ENCODE measurements at regions not wholly inside any gene's neighbourhood (a gene's known extent, or its start where the extent isn't known, plus 50 kb on each side); places are given as distances from the start of the nearest gene placed in this dataset.

DNA sequence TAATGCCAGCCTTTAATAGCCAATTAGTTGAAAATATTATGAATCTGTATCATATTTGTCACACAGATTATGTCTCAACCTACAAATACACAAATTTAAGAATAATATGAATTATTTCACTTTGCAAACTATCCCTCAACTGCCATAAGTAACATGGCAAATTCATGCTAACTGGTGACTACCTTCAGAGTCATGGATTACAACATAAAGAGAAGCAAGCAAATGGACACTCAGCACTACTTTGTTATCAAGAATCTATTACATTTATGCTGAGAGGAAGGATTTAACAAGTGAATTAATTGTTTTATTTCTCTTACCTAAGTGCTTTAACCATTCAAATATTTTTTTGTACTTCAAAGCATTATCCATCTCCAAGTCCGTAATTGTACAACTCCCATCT, 103.1 kb upstream of the BCL6 start:
- no peak overlapping the region for H3K27ac ChIP-seq (ENCODE audit: low read depth, low read length)
- no peaks in the 10 kb centered on the region for H3K27me3 Mint-ChIP-seq
- H3K9me3 ChIP-seq (ENCODE audit: low read length) = no peaks in the 10 kb centered on the region
- H3K27ac Mint-ChIP-seq = no peak overlapping the region
- H3K36me3 ChIP-seq (ENCODE audit: insufficient read depth, low read length) = no peaks in the 10 kb centered on the region
- no peak overlapping the region for H3K4me3 ChIP-seq (ENCODE audit: low read length)
- no peaks in the 10 kb centered on the region for H3K4me1 ChIP-seq (ENCODE audit: insufficient read depth, low read length)
- H3K36me3 Mint-ChIP-seq = peaks cover 0 to 7% (median 0%) of the 10 kb centered on the region in 3 donors
- H3K27me3 ChIP-seq (ENCODE audit: insufficient read depth, low read length, poor library complexity, severe bottlenecking) = no peaks in the 10 kb centered on the region
- DNase-seq = no peak
- ChIA-PET POLR2A (no interaction called here), CTCF (no interaction called here)
- H3K9me3 Mint-ChIP-seq = no peaks in the 10 kb centered on the region
- H3K4me3 Mint-ChIP-seq = no peak overlapping the region
- H3K4me1 Mint-ChIP-seq = peaks cover 8 to 16% (median 14%) of the 10 kb centered on the region in 3 donors

DNA sequence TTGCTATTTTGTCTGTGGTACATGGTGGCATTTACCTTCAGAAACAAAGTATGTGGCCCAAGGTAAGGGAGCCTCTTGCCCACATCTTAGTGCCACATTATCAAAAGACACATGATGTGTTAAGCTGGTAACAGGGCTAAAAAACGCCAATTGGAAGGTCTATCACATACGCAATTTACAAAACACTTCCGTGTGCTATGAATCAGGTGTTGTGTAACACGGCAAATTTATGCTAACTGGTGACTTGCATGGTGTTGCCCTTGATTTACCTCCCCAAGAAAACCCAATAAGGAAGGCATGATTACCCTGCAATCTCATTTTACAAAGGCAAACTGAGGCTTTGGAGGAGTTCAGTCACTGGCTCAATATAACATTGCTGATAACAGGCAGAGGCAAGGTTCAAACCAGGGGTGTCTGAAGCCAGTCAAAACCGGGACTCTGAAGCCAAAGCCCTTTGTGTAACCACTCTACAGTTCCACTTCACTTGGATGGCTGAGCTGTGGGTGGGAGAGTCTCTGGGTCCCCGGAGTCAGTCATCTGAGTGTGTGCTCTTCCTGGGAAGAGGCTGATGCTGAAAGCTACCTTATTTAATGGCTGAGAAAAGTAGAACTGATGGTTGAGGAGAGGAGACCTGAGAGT, 103.9 kb upstream of the BCL6 start:
- no peak overlapping the region for H3K27ac ChIP-seq (ENCODE audit: low read depth, low read length)
- H3K36me3 ChIP-seq (ENCODE audit: insufficient read depth, low read length) = no peaks in the 10 kb centered on the region
- POLR2A ChIA-PET = no interaction called here
- no peak overlapping the region for H3K4me3 Mint-ChIP-seq
- H3K4me1 ChIP-seq (ENCODE audit: insufficient read depth, low read length) = no peaks in the 10 kb centered on the region
- no peaks in the 10 kb centered on the region for H3K9me3 ChIP-seq (ENCODE audit: low read length)
- peaks cover 0 to 7% (median 0%) of the 10 kb centered on the region in 3 donors for H3K36me3 Mint-ChIP-seq
- peaks cover 8 to 16% (median 14%) of the 10 kb centered on the region in 3 donors for H3K4me1 Mint-ChIP-seq
- no peaks in the 10 kb centered on the region for H3K27me3 Mint-ChIP-seq
- no peaks in the 10 kb centered on the region for H3K9me3 Mint-ChIP-seq
- DNase-seq = no peak
- peak overlapping the region in 1 of 8 donors; percentile 43 for H3K27ac Mint-ChIP-seq
- H3K4me3 ChIP-seq (ENCODE audit: low read length) = no peak overlapping the region
- CTCF ChIA-PET = no interaction called here
- no peaks in the 10 kb centered on the region for H3K27me3 ChIP-seq (ENCODE audit: insufficient read depth, low read length, poor library complexity, severe bottlenecking)

DNA sequence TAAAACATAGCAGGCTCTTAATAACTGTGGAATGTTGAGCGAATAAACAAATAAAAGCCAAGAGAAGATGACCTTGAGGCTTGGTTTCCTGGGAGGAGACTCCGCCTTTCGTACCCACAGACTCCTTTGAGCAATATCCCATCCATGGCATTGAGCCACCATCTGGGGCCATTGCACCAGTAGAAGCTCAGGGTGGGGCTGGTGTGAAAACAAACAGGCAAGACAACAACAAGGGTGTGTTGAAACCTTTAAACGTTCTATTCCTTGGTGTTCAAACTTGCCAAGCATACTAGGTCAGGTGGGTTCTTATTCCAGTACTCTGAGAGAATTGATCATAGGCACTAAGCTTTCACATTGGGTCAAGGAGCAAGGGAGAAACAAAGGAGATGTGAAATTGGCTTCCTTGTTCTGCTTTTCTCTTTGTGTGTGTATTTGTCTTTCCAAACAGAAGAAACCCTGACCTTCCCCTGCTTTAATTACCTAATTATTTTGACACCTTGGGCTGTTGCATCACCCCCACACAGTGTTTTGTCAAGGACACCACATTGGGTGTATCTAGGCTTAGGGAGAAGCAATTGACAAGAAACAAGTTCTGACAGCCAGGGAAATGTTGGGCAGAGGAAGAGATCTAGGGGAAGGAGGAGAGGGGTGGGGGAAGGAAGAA, 105.1 kb upstream of the BCL6 start:
- POLR2A ChIA-PET = no interaction called here
- H3K27me3 Mint-ChIP-seq = no peaks in the 10 kb centered on the region
- Histone ChIP-seq H3K9me3 (ENCODE audit: low read length) (no peaks in the 10 kb centered on the region), H3K4me1 (ENCODE audit: insufficient read depth, low read length) (no peaks in the 10 kb centered on the region), H3K4me3 (ENCODE audit: low read length) (no peak overlapping the region), H3K36me3 (ENCODE audit: insufficient read depth, low read length) (no peaks in the 10 kb centered on the region), H3K27ac (ENCODE audit: low read depth, low read length) (no peak overlapping the region), H3K27me3 (ENCODE audit: insufficient read depth, low read length, poor library complexity, severe bottlenecking) (no peaks in the 10 kb centered on the region)
- no peak for DNase-seq
- H3K9me3 Mint-ChIP-seq = no peaks in the 10 kb centered on the region
- peaks cover 8 to 16% (median 14%) of the 10 kb centered on the region in 3 donors for H3K4me1 Mint-ChIP-seq
- CTCF ChIA-PET = no interaction called here
- no peak overlapping the region for H3K4me3 Mint-ChIP-seq
- peaks cover 0 to 7% (median 0%) of the 10 kb centered on the region in 3 donors for H3K36me3 Mint-ChIP-seq
- no peak overlapping the region for H3K27ac Mint-ChIP-seq

DNA sequence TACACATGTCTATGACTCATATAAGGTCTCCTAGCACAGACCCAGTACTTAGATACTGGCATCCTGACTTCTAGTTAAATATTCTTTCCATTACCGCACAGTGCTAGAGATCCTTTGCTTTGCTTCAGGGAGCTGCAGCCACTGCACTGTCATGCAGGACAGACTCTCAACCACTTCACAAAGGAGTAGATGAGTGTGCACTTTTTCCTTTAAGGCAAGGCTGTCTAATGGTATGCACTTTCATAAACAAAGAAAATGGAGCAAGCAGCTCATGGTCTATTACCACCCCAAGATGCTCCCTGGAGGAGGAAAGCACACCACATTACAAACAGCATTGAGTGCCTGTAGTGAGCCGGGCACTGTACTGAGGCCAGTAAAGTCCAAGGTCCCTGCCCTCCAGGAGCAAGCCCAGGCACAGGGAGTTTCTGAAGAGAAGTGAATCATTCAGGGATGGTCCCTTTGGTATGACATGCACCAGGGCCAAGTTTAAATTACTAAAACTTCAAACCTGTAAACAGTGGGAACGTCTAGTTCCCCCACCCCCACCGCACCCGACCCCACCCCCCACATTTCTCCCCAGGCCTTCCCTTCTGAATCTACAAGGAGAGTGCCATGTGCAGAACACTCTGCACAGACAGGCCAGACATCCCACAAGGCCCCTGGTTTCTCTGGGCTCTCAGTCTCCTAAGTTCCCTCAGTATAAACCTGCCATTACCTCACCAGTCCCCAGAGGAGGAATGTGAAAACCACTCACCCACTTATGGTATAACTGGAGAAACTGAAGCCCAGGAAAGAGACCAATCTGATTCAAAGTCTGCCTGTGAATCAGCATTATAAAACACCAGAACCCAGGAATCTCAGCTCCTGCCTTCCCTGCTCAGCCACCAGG, 107.8 kb upstream of the BCL6 start:
- no peak overlapping the region for H3K4me3 Mint-ChIP-seq
- Histone ChIP-seq H3K4me1 (ENCODE audit: insufficient read depth, low read length) (no peaks in the 10 kb centered on the region), H3K9me3 (ENCODE audit: low read length) (no peaks in the 10 kb centered on the region), H3K27me3 (ENCODE audit: insufficient read depth, low read length, poor library complexity, severe bottlenecking) (no peaks in the 10 kb centered on the region), H3K4me3 (ENCODE audit: low read length) (no peak overlapping the region), H3K36me3 (ENCODE audit: insufficient read depth, low read length) (no peaks in the 10 kb centered on the region), H3K27ac (ENCODE audit: low read depth, low read length) (no peak overlapping the region)
- no peaks in the 10 kb centered on the region for H3K27me3 Mint-ChIP-seq
- POLR2A ChIA-PET = no interaction called here
- H3K36me3 Mint-ChIP-seq = peaks cover 0 to 11% (median 0%) of the 10 kb centered on the region in 3 donors
- peak overlapping the region in 2 of 8 donors; percentile 12 to 22 for H3K27ac Mint-ChIP-seq
- CTCF ChIA-PET = no interaction called here
- DNase-seq = no peak
- no peaks in the 10 kb centered on the region for H3K9me3 Mint-ChIP-seq
- H3K4me1 Mint-ChIP-seq = peaks cover 8 to 16% (median 14%) of the 10 kb centered on the region in 3 donors

DNA sequence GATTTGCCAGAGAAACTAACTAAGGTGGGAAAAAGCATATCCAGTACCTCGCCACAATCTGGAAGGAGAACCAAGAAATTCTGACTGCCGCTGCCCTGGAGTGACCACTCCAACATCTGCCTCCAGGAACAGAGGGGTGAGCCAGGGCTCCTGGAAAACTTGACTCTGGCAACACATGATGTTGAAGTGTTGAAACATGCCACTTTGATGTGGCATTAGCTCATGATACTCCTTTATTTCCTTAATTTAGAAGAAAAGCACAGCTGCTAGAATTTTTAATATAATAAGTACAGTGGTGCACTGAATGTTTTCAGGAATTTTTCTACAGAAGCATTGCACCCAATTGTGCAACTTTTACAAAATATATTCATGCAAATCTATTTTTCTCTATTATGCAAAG, 109.9 kb upstream of the BCL6 start:
- CTCF ChIA-PET = no interaction called here
- DNase-seq = no peak
- Mint-ChIP-seq H3K4me3 (no peak overlapping the region), H3K27ac (no peak overlapping the region), H3K4me1 (peaks cover 5 to 8% (median 7%) of the 10 kb centered on the region in 3 donors), H3K9me3 (peaks cover 0 to 3% (median 0%) of the 10 kb centered on the region in 5 donors), H3K36me3 (peaks cover 0 to 12% (median 0%) of the 10 kb centered on the region in 3 donors), H3K27me3 (peaks cover 0 to 2% of the 10 kb centered on the region in 2 donors)
- Histone ChIP-seq H3K4me1 (ENCODE audit: insufficient read depth, low read length) (no peaks in the 10 kb centered on the region), H3K9me3 (ENCODE audit: low read length) (no peaks in the 10 kb centered on the region), H3K27ac (ENCODE audit: low read depth, low read length) (no peak overlapping the region), H3K27me3 (ENCODE audit: insufficient read depth, low read length, poor library complexity, severe bottlenecking) (no peaks in the 10 kb centered on the region), H3K4me3 (ENCODE audit: low read length) (no peak overlapping the region), H3K36me3 (ENCODE audit: insufficient read depth, low read length) (no peaks in the 10 kb centered on the region)
- POLR2A ChIA-PET = no interaction called here

DNA sequence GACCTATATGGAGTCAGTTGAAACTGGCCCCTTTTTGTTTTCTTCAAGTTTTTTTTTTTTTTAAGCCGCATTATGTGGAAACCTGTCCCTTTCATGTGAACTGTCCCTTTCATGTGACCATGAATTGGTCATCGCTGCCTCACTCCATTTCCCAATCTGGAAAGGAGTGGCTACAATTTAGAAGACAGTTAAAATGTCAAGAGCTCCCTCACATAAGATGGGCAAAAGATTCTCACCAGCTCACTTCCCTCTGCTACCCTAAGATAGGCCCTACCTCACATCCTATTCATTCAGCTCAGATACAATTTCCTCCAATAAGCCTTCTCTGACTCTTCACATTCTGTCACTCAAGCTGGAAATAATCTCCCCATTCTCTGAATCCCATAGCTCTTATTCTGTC, 111.3 kb upstream of the BCL6 start:
- H3K27me3 ChIP-seq (ENCODE audit: insufficient read depth, low read length, poor library complexity, severe bottlenecking) = no peaks in the 10 kb centered on the region
- H3K27ac ChIP-seq (ENCODE audit: low read depth, low read length) = no peak overlapping the region
- peaks cover 0 to 24% (median 0%) of the 10 kb centered on the region in 3 donors for H3K36me3 Mint-ChIP-seq
- ChIA-PET POLR2A (no interaction called here), CTCF (interaction anchor here (0.7 kb wide), 1 partner anchor 136 kb away, joined by 3 read pairs; no protein-coding TSS in a partner anchor)
- H3K27me3 Mint-ChIP-seq = peaks cover 0 to 2% of the 10 kb centered on the region in 2 donors
- DNase-seq = no peak
- H3K4me3 Mint-ChIP-seq = no peak overlapping the region
- no peak overlapping the region for H3K4me3 ChIP-seq (ENCODE audit: low read length)
- no peaks in the 10 kb centered on the region for H3K36me3 ChIP-seq (ENCODE audit: insufficient read depth, low read length)
- H3K4me1 ChIP-seq (ENCODE audit: insufficient read depth, low read length) = no peaks in the 10 kb centered on the region
- H3K4me1 Mint-ChIP-seq = no peaks in the 10 kb centered on the region
- H3K9me3 Mint-ChIP-seq = peaks cover 0 to 15% (median 9%) of the 10 kb centered on the region in 5 donors
- no peaks in the 10 kb centered on the region for H3K9me3 ChIP-seq (ENCODE audit: low read length)
- H3K27ac Mint-ChIP-seq = no peak overlapping the region

DNA sequence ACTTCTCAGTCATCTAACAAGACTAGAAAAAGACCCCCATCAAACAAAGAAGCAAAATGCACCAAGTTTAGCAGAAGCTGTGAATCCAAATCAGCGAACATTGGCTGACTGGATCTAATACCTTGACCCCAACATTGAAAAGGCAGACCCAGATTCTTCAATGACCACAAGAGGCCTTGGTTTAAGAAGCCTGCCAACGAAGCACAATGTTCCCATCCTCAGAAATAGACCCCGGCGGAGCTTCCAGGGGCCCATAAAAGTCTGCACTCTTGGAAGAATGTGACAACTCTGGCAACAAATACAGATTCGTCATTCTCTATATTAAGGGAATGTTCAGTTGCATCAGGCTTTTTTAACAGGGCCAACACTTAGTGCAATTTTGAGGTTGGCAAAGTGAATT, 112.8 kb upstream of the BCL6 start:
- H3K27ac Mint-ChIP-seq = peak overlapping the region in 1 of 8 donors; percentile 14
- H3K27me3 ChIP-seq (ENCODE audit: insufficient read depth, low read length, poor library complexity, severe bottlenecking) = no peaks in the 10 kb centered on the region
- CTCF ChIA-PET = no interaction called here
- no peaks in the 10 kb centered on the region for H3K4me1 Mint-ChIP-seq
- H3K4me1 ChIP-seq (ENCODE audit: insufficient read depth, low read length) = no peaks in the 10 kb centered on the region
- no peak overlapping the region for H3K4me3 ChIP-seq (ENCODE audit: low read length)
- no peak for DNase-seq
- no peak overlapping the region for H3K4me3 Mint-ChIP-seq
- peaks cover 0 to 2% of the 10 kb centered on the region in 2 donors for H3K27me3 Mint-ChIP-seq
- no peak overlapping the region for H3K27ac ChIP-seq (ENCODE audit: low read depth, low read length)
- POLR2A ChIA-PET = no interaction called here
- peaks cover 0 to 15% (median 9%) of the 10 kb centered on the region in 5 donors for H3K9me3 Mint-ChIP-seq
- H3K9me3 ChIP-seq (ENCODE audit: low read length) = no peaks in the 10 kb centered on the region
- H3K36me3 ChIP-seq (ENCODE audit: insufficient read depth, low read length) = no peaks in the 10 kb centered on the region
- H3K36me3 Mint-ChIP-seq = peaks cover 0 to 23% (median 0%) of the 10 kb centered on the region in 3 donors

DNA sequence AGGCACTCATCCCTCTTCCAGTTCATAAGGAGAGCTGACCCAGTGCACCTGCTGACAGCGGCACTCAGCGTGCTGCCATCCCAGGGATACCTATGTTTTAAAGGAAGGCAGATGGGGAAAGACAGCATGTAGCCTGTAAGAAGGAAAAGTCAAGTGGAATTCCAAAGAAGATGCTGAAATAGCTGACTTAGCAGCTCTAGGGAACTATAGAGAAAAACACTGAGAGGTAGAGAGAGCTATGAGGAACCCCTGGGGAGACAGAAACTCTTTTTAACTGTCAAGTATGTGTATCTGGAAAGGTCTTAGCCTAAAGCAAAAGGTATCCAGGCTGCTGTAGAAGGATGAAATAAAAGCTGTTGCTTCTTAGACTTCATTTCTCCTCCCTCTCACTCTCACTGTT, 113.4 kb upstream of the BCL6 start:
- Mint-ChIP-seq H3K4me1 (no peaks in the 10 kb centered on the region), H3K9me3 (peaks cover 0 to 15% (median 9%) of the 10 kb centered on the region in 5 donors), H3K27me3 (peaks cover 0 to 2% of the 10 kb centered on the region in 2 donors), H3K4me3 (no peak overlapping the region), H3K36me3 (peaks cover 0 to 23% (median 0%) of the 10 kb centered on the region in 3 donors), H3K27ac (no peak overlapping the region)
- no peak overlapping the region for H3K27ac ChIP-seq (ENCODE audit: low read depth, low read length)
- no peak overlapping the region for H3K4me3 ChIP-seq (ENCODE audit: low read length)
- no peaks in the 10 kb centered on the region for H3K36me3 ChIP-seq (ENCODE audit: insufficient read depth, low read length)
- CTCF ChIA-PET = interaction anchor here (1.4 kb wide), 1 partner anchor 118 kb away, joined by 3 read pairs; no protein-coding TSS in a partner anchor
- no peaks in the 10 kb centered on the region for H3K4me1 ChIP-seq (ENCODE audit: insufficient read depth, low read length)
- DNase-seq = no peak
- POLR2A ChIA-PET = no interaction called here
- H3K27me3 ChIP-seq (ENCODE audit: insufficient read depth, low read length, poor library complexity, severe bottlenecking) = no peaks in the 10 kb centered on the region
- H3K9me3 ChIP-seq (ENCODE audit: low read length) = no peaks in the 10 kb centered on the region

All from CD8-positive, alpha-beta memory T cell (primary cell).